ENCODE measurements at regions not wholly inside any gene's neighbourhood (a gene's known extent, or its start where the extent isn't known, plus 50 kb on each side); places are given as distances from the start of the nearest gene placed in this dataset.

DNA sequence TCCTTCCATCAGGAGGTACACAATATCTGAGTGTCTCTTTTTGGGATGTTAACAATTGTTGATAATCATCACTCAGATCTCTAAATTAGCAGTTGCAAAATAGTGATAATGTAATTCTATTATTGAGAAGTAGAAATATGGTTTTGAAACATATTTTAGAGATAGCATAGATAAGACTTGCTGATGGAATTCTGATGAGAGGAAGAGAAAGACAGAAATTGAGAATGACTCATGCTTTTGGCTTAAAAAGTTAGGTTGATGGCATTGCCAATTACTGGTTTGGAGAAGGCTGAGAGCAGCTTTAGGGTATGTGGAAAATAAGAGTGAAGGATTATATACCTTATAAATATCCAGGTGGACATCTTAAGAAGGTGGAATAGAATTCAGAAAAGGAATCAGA lies 106.4 kb upstream of the EDNRB start:
- Mint-ChIP-seq H3K27me3 (peaks cover 0 to 3% (median 2%) of the 10 kb centered on the region in 5 donors), H3K27ac (no peak overlapping the region), H3K4me3 (no peak overlapping the region), H3K36me3 (no peaks in the 10 kb centered on the region), H3K4me1 (peaks cover 6 to 15% (median 8%) of the 10 kb centered on the region in 4 donors), H3K9me3 (peaks cover 0 to 6% (median 0%) of the 10 kb centered on the region in 9 donors)
- ATAC-seq (no peak), DNase-seq (no peak)
- POLR2A ChIA-PET, result no interaction called here

DNA sequence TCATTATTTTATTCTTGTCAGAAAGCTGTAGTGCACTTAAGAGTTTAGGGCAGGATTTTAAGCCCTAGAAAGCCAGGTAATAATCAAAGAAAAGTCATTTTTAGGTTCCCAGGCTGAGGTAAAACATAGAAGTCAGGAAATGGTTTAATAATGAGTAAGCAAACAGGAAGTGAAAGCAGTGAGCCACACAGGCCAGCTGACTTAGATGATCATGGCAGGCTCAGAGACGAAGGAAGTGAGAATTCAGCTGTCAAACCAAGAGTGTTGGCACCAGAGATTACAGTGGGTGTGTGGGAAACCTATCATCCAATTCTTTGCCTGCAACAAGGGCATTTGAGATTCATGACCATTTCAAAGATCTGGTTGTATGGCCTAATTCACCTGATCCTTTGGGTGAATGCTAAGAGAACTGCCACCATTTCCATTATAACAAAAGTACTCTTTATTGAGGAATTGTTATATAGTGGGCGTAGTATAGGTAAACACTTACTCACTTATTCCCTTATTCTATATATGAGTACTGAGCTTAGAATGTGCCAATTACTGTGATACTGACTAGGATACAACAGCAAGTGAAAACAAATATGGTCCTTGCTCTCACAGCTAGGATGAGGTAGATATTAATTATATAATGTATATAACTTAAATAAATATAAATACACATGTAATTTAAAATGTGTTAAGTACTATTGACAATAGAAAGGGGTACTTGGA lies 103.7 kb upstream of the EDNRB start:
- Mint-ChIP-seq H3K27me3 (peaks cover 0 to 7% (median 2%) of the 10 kb centered on the region in 5 donors), H3K4me1 (peaks cover 6 to 15% (median 8%) of the 10 kb centered on the region in 4 donors), H3K36me3 (no peaks in the 10 kb centered on the region), H3K9me3 (peaks cover 0 to 10% (median 0%) of the 10 kb centered on the region in 9 donors), H3K27ac (peak overlapping the region; percentile 1 to 85 (median 37)), H3K4me3 (peak overlapping the region in 3 of 10 donors; percentile 7 to 19 (median 14))
- ATAC-seq (peak; percentile 88 to 95), DNase-seq (peak in 8 of 10 donors; percentile 2 to 63 (median 38))
- POLR2A ChIA-PET, result no interaction called here

GRCh38 chr13:78020861-78021260 lies 102.2 kb upstream of the EDNRB start:
- H3K4me1 Mint-ChIP-seq, result peaks cover 5 to 15% (median 7%) of the 10 kb centered on the region in 4 donors
- POLR2A ChIA-PET, result no interaction called here
- ATAC-seq (no peak), DNase-seq (no peak)
- H3K36me3 Mint-ChIP-seq, result no peaks in the 10 kb centered on the region
- H3K27ac Mint-ChIP-seq, result peak overlapping the region in 1 of 10 donors; percentile 53
- peaks cover 0 to 11% (median 4%) of the 10 kb centered on the region in 9 donors for H3K9me3 Mint-ChIP-seq
- H3K4me3 Mint-ChIP-seq, result no peak overlapping the region
- peaks cover 0 to 7% (median 2%) of the 10 kb centered on the region in 5 donors for H3K27me3 Mint-ChIP-seq

- Mint-ChIP-seq H3K36me3 (no peaks in the 10 kb centered on the region), H3K27ac (no peak overlapping the region), H3K4me3 (no peak overlapping the region), H3K4me1 (no peaks in the 10 kb centered on the region), H3K9me3 (peaks cover 0 to 11% (median 3%) of the 10 kb centered on the region in 9 donors), H3K27me3 (peaks cover 0 to 8% (median 3%) of the 10 kb centered on the region in 5 donors)
- no peak for ATAC-seq
- DNase-seq, result no peak
- POLR2A ChIA-PET, result no interaction called here
Observed at GRCh38 chr13:78015782-78016181, 97.2 kb upstream of the EDNRB start.

- DNase-seq (no peak), ATAC-seq (no peak)
- Mint-ChIP-seq H3K27ac (no peak overlapping the region), H3K27me3 (peaks cover 0 to 4% (median 1%) of the 10 kb centered on the region in 5 donors), H3K36me3 (no peaks in the 10 kb centered on the region), H3K9me3 (peaks cover 0 to 9% (median 0%) of the 10 kb centered on the region in 9 donors), H3K4me3 (no peak overlapping the region), H3K4me1 (no peaks in the 10 kb centered on the region)
- POLR2A ChIA-PET, result no interaction called here
Observed at GRCh38 chr13:78012046-78012445, 93.4 kb upstream of the EDNRB start.

DNA sequence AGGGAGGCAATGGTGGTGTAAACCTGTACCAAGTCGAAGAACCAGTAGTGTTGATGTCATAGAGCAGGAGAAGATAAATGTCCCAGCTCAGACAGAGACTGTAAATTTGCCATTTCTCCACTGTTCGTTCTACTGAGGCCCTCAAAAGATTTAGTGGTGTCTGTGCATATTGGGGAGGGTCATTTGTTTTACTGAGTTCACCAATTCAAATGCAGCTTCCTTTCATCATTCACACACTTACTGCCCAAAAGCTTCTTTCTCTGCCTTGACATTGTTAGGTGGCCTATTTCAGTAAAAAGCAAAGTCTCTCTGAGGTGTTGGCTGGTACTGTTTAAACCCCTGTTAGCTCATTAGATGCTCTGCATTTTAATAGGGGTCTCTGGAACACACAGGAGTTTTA lies 86.2 kb upstream of the EDNRB start:
- DNase-seq (no peak), ATAC-seq (no peak)
- H3K4me3 Mint-ChIP-seq, result no peak overlapping the region
- peaks cover 0 to 13% (median 3%) of the 10 kb centered on the region in 5 donors for H3K27me3 Mint-ChIP-seq
- no peak overlapping the region for H3K27ac Mint-ChIP-seq
- H3K4me1 Mint-ChIP-seq, result no peaks in the 10 kb centered on the region
- peaks cover 5 to 14% (median 6%) of the 10 kb centered on the region in 9 donors for H3K9me3 Mint-ChIP-seq
- peaks cover 0 to 5% (median 0%) of the 10 kb centered on the region in 3 donors for H3K36me3 Mint-ChIP-seq
- POLR2A ChIA-PET, result no interaction called here

DNA sequence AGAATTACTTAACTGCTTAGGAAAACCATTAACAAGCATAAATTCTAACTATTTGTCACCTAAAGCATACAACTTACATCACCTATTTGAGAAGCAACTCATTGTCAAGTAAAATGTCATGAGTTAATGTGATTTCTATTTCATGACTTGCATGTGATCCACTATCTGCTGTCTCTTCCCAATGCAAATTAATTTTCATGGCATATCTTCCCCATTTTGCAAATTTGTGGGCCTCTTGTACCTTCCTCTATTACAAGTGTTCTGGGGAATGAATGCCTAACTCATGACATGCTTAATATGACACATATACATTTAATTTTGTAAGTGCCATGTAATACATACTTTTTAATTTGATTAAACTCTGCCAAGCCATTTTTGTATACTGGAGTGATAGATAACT lies 81.1 kb upstream of the EDNRB start:
- DNase-seq, result no peak
- no peak for ATAC-seq
- Mint-ChIP-seq H3K27me3 (peaks cover 4 to 26% (median 5%) of the 10 kb centered on the region in 5 donors), H3K27ac (no peak overlapping the region), H3K9me3 (peaks cover 5 to 28% (median 8%) of the 10 kb centered on the region in 9 donors), H3K36me3 (peaks cover 0 to 5% (median 0%) of the 10 kb centered on the region in 3 donors), H3K4me3 (no peak overlapping the region), H3K4me1 (no peaks in the 10 kb centered on the region)
- POLR2A ChIA-PET, result no interaction called here

- Mint-ChIP-seq H3K4me1 (no peaks in the 10 kb centered on the region), H3K36me3 (no peaks in the 10 kb centered on the region), H3K9me3 (peaks cover 0 to 14% (median 3%) of the 10 kb centered on the region in 9 donors), H3K27ac (no peak overlapping the region), H3K4me3 (no peak overlapping the region), H3K27me3 (peaks cover 0 to 13% (median 4%) of the 10 kb centered on the region in 5 donors)
- POLR2A ChIA-PET, result no interaction called here
- no peak for DNase-seq
- no peak for ATAC-seq
Observed at GRCh38 chr13:77994166-77994565, 75.5 kb upstream of the EDNRB start.

GRCh38 chr13:77991003-77991402 lies 72.4 kb upstream of the EDNRB start:
- H3K9me3 Mint-ChIP-seq, result peaks cover 0 to 3% (median 0%) of the 10 kb centered on the region in 9 donors
- no peak overlapping the region for H3K27ac Mint-ChIP-seq
- no peak overlapping the region for H3K4me3 Mint-ChIP-seq
- peaks cover 0 to 3% (median 0%) of the 10 kb centered on the region in 5 donors for H3K27me3 Mint-ChIP-seq
- ATAC-seq (no peak), DNase-seq (no peak)
- POLR2A ChIA-PET, result no interaction called here
- no peaks in the 10 kb centered on the region for H3K36me3 Mint-ChIP-seq
- H3K4me1 Mint-ChIP-seq, result no peaks in the 10 kb centered on the region

- Mint-ChIP-seq H3K4me3 (no peak overlapping the region), H3K9me3 (no peaks in the 10 kb centered on the region), H3K27me3 (peaks cover 0 to 7% (median 0%) of the 10 kb centered on the region in 5 donors), H3K36me3 (no peaks in the 10 kb centered on the region), H3K27ac (no peak overlapping the region), H3K4me1 (no peaks in the 10 kb centered on the region)
- DNase-seq (no peak), ATAC-seq (no peak)
- POLR2A ChIA-PET, result no interaction called here
Observed at GRCh38 chr13:77989281-77989680, 70.7 kb upstream of the EDNRB start.

DNA sequence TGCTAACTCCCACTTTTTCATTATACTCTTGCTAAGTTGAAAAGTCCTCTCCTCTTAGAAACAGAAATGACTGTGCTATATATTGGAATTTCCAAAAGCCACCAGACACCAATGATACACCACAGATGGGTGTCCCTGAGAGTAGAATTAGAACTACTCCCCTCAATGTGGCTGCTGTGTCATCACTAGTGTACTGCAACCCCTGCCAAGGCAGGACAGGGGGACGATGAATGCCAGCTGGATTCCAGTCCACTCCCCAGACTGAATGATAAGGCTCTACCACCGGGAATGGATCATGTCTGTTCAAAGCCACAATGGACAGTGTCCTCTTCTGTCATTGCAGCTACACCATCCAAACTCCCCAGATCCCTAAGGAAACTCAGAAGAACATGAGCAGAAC lies 69.7 kb upstream of the EDNRB start:
- Mint-ChIP-seq H3K4me1 (no peaks in the 10 kb centered on the region), H3K27ac (no peak overlapping the region), H3K27me3 (peaks cover 0 to 7% (median 3%) of the 10 kb centered on the region in 5 donors), H3K4me3 (no peak overlapping the region), H3K36me3 (no peaks in the 10 kb centered on the region), H3K9me3 (no peaks in the 10 kb centered on the region)
- POLR2A ChIA-PET, result no interaction called here
- DNase-seq (no peak), ATAC-seq (no peak)

GRCh38 chr13:77986713-77987112 lies 68.1 kb upstream of the EDNRB start:
- Mint-ChIP-seq H3K4me1 (no peaks in the 10 kb centered on the region), H3K27me3 (peaks cover 0 to 7% (median 4%) of the 10 kb centered on the region in 5 donors), H3K9me3 (no peaks in the 10 kb centered on the region), H3K36me3 (no peaks in the 10 kb centered on the region), H3K27ac (no peak overlapping the region), H3K4me3 (no peak overlapping the region)
- DNase-seq, result no peak
- no peak for ATAC-seq
- POLR2A ChIA-PET, result no interaction called here

DNA sequence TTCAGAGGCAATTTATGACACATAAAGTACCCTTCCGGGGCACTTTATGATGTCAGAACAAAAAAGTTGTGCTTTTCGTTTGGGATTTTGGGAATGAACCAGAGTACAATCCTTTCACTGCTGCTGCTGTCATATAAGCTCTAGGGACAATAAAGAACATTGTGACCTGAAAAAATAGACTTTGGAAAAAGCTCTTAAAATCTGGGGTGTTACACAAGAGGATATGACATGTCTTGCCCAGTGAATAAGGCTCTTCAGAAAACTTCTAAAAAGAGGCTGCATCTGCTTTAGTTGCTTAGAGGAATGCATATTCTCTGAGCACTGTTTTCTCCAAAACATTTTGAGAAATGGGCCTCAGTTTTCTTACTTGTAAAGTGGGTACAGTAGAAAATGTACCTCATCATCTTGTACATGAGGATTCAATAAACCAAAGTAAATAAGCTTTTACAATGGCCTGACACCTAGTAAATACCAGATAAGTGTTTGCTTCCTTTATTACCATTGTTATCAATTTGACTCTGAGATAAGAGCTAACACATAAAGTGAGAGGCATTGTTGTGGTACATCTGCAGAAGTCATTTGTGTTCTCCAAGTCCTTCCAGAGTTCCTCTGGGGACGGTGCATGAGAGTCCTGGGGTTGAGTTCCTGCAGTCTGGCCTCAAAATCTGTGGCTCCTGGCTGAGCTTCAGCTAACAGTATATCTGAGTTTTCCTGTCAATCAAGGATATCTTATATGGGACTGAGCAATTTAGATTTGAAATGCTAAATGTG lies 67.4 kb upstream of the EDNRB start:
- Mint-ChIP-seq H3K9me3 (no peaks in the 10 kb centered on the region), H3K4me1 (no peaks in the 10 kb centered on the region)

More for the DNA sequence above, 67.4 kb upstream of the EDNRB start:
- no peak overlapping the region for H3K4me3 Mint-ChIP-seq
- H3K27me3 Mint-ChIP-seq, result peaks cover 0 to 7% (median 4%) of the 10 kb centered on the region in 5 donors
- DNase-seq (no peak), ATAC-seq (no peak)
- POLR2A ChIA-PET, result no interaction called here
- H3K27ac Mint-ChIP-seq, result no peak overlapping the region
- no peaks in the 10 kb centered on the region for H3K36me3 Mint-ChIP-seq
